K562 (cell line): ENCODE measurements at regions not wholly inside any gene's neighbourhood (a gene's known extent, or its start where the extent isn't known, plus 50 kb on each side); places are given as distances from the start of the nearest gene placed in this dataset.

Experiments used
- ETS1 ChIP-seq: conservative IDR thresholded peaks from 2 replicates; pipeline ENCODE4 v1.6.1; 2011; ENCODE audit warnings: low read depth, mild to moderate bottlenecking, low read length; ENCODE audit not compliant: control insufficient read depth
- KDM4B ChIP-seq, 2 experiments: fragments of 450-650 bp in 1 of 2; sonication (generic) in 1 of 2; IDR thresholded peaks; 2 replicates each; pipeline ENCODE4 v1.6.1; 2016 to 2017; ENCODE audit warnings: borderline replicate concordance in 2 of 2, antibody characterized with exemption in 1 of 2, low read depth in 1 of 2, mild to moderate bottlenecking in 1 of 2
- ZZZ3 ChIP-seq: fragments of 450-650 bp; IDR thresholded peaks from 2 replicates; pipeline ENCODE4 v1.6.1; 2016; ENCODE audit warnings: antibody characterized with exemption, mild to moderate bottlenecking, moderate library complexity
- TF ChIP-seq, protein P1 (sequence below): sonication (generic); formaldehyde crosslinking; IDR thresholded peaks from 2 replicates; pipeline ENCODE4 v1.8.0; 2023; ENCODE audit warnings: mild to moderate bottlenecking, missing genetic modification reagents
- TF ChIP-seq, protein P2 (sequence below): sonication (generic); formaldehyde crosslinking; IDR thresholded peaks from 2 replicates; pipeline ENCODE4 v1.8.0; 2022; ENCODE audit warnings: mild to moderate bottlenecking, missing genetic modification reagents
- TF ChIP-seq, protein P3 (sequence below): fragments of 450-650 bp; IDR thresholded peaks from 2 replicates; pipeline ENCODE4 v1.6.1; 2016; ENCODE audit warnings: low read depth

DNA sequence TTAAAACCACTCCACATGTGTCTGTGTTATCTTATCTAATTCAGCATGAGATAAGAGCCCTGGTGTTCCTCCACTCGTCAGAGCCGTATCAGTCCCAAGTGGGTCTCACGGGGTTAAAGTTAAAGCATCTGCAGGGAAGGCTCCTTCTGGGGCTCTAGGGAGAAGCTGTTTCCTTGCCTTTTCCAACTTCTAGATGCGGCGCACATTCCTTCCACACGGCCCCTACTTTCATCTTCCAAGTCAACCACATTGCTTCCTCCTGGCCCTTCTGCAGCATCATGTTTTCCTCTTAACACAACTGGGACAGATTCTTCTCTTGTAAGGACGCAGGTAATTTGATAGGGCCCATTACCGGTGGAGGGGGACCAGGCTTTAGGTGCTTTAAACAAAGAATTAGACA lies 620.1 kb upstream of the DPP6 start (continued):
- TF ChIP-seq, protein P1, sequence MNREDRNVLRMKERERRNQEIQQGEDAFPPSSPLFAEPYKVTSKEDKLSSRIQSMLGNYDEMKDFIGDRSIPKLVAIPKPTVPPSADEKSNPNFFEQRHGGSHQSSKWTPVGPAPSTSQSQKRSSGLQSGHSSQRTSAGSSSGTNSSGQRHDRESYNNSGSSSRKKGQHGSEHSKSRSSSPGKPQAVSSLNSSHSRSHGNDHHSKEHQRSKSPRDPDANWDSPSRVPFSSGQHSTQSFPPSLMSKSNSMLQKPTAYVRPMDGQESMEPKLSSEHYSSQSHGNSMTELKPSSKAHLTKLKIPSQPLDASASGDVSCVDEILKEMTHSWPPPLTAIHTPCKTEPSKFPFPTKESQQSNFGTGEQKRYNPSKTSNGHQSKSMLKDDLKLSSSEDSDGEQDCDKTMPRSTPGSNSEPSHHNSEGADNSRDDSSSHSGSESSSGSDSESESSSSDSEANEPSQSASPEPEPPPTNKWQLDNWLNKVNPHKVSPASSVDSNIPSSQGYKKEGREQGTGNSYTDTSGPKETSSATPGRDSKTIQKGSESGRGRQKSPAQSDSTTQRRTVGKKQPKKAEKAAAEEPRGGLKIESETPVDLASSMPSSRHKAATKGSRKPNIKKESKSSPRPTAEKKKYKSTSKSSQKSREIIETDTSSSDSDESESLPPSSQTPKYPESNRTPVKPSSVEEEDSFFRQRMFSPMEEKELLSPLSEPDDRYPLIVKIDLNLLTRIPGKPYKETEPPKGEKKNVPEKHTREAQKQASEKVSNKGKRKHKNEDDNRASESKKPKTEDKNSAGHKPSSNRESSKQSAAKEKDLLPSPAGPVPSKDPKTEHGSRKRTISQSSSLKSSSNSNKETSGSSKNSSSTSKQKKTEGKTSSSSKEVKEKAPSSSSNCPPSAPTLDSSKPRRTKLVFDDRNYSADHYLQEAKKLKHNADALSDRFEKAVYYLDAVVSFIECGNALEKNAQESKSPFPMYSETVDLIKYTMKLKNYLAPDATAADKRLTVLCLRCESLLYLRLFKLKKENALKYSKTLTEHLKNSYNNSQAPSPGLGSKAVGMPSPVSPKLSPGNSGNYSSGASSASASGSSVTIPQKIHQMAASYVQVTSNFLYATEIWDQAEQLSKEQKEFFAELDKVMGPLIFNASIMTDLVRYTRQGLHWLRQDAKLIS (CRISPR knock-in tag): no peak
- TF ChIP-seq, protein P2, sequence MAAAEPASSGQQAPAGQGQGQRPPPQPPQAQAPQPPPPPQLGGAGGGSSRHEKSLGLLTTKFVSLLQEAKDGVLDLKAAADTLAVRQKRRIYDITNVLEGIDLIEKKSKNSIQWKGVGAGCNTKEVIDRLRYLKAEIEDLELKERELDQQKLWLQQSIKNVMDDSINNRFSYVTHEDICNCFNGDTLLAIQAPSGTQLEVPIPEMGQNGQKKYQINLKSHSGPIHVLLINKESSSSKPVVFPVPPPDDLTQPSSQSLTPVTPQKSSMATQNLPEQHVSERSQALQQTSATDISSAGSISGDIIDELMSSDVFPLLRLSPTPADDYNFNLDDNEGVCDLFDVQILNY: no peak
- TF ChIP-seq KDM4B (IDR thresholded peaks at IDR 0.05; ENCODE audit: borderline replicate concordance in 2 of 2, low read depth in 1 of 2) (no peak), ETS1 (no peak), ZZZ3 (no peak)
- TF ChIP-seq, protein P3, sequence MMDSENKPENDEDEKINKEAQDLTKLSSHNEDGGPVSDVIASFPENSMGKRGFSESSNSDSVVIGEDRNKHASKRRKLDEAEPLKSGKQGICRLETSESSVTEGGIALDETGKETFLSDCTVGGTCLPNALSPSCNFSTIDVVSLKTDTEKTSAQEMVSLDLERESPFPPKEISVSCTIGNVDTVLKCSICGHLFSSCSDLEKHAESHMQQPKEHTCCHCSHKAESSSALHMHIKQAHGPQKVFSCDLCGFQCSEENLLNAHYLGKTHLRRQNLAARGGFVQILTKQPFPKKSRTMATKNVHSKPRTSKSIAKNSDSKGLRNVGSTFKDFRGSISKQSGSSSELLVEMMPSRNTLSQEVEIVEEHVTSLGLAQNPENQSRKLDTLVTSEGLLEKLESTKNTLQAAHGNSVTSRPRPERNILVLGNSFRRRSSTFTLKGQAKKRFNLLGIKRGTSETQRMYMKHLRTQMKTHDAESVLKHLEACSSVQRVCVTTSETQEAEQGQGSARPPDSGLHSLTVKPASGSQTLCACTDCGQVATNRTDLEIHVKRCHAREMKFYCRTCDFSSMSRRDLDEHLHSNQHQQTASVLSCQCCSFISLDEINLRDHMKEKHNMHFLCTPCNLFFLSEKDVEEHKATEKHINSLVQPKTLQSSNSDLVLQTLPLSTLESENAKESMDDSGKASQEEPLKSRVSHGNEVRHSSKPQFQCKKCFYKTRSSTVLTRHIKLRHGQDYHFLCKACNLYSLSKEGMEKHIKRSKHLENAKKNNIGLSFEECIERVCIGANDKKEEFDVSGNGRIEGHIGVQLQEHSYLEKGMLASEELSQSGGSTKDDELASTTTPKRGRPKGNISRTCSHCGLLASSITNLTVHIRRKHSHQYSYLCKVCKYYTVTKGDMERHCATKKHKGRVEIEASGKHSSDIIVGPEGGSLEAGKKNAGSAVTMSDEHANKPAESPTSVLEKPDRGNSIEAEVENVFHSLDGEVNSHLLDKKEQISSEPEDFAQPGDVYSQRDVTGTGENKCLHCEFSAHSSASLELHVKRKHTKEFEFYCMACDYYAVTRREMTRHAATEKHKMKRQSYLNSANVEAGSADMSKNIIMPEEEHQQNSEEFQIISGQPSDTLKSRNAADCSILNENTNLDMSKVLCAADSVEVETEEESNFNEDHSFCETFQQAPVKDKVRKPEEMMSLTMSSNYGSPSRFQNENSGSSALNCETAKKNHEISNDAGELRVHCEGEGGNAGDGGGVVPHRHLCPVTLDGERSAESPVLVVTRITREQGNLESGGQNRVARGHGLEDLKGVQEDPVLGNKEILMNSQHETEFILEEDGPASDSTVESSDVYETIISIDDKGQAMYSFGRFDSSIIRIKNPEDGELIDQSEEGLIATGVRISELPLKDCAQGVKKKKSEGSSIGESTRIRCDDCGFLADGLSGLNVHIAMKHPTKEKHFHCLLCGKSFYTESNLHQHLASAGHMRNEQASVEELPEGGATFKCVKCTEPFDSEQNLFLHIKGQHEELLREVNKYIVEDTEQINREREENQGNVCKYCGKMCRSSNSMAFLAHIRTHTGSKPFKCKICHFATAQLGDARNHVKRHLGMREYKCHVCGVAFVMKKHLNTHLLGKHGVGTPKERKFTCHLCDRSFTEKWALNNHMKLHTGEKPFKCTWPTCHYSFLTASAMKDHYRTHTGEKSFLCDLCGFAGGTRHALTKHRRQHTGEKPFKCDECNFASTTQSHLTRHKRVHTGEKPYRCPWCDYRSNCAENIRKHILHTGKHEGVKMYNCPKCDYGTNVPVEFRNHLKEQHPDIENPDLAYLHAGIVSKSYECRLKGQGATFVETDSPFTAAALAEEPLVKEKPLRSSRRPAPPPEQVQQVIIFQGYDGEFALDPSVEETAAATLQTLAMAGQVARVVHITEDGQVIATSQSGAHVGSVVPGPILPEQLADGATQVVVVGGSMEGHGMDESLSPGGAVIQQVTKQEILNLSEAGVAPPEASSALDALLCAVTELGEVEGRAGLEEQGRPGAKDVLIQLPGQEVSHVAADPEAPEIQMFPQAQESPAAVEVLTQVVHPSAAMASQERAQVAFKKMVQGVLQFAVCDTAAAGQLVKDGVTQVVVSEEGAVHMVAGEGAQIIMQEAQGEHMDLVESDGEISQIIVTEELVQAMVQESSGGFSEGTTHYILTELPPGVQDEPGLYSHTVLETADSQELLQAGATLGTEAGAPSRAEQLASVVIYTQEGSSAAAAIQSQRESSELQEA: no peak
